ENCODE measurements at regions not wholly inside any gene's neighbourhood (a gene's known extent, or its start where the extent isn't known, plus 50 kb on each side); places are given as distances from the start of the nearest gene placed in this dataset.

- TF ChIP-seq, protein P1, sequence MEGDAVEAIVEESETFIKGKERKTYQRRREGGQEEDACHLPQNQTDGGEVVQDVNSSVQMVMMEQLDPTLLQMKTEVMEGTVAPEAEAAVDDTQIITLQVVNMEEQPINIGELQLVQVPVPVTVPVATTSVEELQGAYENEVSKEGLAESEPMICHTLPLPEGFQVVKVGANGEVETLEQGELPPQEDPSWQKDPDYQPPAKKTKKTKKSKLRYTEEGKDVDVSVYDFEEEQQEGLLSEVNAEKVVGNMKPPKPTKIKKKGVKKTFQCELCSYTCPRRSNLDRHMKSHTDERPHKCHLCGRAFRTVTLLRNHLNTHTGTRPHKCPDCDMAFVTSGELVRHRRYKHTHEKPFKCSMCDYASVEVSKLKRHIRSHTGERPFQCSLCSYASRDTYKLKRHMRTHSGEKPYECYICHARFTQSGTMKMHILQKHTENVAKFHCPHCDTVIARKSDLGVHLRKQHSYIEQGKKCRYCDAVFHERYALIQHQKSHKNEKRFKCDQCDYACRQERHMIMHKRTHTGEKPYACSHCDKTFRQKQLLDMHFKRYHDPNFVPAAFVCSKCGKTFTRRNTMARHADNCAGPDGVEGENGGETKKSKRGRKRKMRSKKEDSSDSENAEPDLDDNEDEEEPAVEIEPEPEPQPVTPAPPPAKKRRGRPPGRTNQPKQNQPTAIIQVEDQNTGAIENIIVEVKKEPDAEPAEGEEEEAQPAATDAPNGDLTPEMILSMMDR (IDR thresholded peaks at IDR 0.05): no peak
- no peak for TF ChIP-seq POLR2A (IDR thresholded peaks at IDR 0.05)
Observed at GRCh38 chr14:34344318-34344717, 117.7 kb downstream of the SPTSSA start.

Data from heart left ventricle (tissue), 13 donors.